Coronary artery (tissue), 2 donors: ENCODE measurements at regions not wholly inside any gene's neighbourhood (a gene's known extent, or its start where the extent isn't known, plus 50 kb on each side); places are given as distances from the start of the nearest gene placed in this dataset.

Experiments
- DNase-seq: peaks from one replicate; pipeline ENCODE4 v3.0.0-alpha.2; 2017; ENCODE audit warnings: low spot score
- H3K27ac ChIP-seq, 2 donors: fragments of 200-600 bp; sonication (generic); one replicate each; pipeline ENCODE4 v1.5.1; 2016 to 2019
- H3K4me3 ChIP-seq: fragments of 200-600 bp; sonication (generic); 2 replicates; pipeline ENCODE4 v1.5.1; 2016; ENCODE audit warnings: mild to moderate bottlenecking, moderate library complexity
- TF ChIP-seq, protein P1 (sequence below): fragments of 200-600 bp; sonication (generic); IDR thresholded peaks from one replicate; pipeline ENCODE4 v1.5.1; 2019; ENCODE audit warnings: antibody characterized with exemption

DNA sequence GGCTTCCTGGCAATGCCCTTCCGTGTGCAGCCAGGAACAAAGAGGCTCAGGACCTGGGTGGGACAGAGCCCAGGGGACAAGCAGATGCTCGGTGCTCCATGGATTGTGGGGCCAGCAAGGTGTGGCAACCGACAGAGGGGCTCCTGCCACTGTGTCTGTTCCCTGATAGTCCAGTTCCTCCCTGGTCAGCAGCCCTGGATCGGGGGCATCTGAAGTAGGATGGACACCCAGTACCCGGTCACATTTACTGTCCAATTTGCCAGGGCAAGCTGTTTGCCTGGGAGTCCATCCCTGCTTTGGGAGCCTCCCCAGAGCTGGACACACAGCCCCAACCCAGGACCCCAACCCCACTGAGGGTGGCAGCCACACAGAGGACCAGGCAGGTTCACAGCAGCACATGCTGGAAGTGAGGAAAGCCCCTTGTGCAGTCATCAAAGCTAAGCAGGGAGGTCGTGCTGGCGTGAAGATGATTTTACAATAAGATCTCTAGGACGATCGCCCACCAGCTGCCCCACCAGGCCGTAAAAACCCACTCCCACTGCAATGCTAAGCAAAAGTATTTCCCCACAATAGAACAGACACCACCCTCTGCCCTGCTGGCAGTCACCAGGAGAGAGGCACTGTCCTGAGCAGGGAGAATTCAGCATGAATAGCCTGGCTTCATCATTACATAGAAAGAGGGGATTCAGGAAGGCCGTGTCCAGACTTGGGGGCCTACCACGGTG, 141.7 kb downstream of the NDUFA10 start:
- TF ChIP-seq, protein P1, sequence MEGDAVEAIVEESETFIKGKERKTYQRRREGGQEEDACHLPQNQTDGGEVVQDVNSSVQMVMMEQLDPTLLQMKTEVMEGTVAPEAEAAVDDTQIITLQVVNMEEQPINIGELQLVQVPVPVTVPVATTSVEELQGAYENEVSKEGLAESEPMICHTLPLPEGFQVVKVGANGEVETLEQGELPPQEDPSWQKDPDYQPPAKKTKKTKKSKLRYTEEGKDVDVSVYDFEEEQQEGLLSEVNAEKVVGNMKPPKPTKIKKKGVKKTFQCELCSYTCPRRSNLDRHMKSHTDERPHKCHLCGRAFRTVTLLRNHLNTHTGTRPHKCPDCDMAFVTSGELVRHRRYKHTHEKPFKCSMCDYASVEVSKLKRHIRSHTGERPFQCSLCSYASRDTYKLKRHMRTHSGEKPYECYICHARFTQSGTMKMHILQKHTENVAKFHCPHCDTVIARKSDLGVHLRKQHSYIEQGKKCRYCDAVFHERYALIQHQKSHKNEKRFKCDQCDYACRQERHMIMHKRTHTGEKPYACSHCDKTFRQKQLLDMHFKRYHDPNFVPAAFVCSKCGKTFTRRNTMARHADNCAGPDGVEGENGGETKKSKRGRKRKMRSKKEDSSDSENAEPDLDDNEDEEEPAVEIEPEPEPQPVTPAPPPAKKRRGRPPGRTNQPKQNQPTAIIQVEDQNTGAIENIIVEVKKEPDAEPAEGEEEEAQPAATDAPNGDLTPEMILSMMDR = no peak
- Histone ChIP-seq H3K4me3 (no peak overlapping the region), H3K27ac (no peak overlapping the region)
- peak; percentile 52 for DNase-seq

DNA sequence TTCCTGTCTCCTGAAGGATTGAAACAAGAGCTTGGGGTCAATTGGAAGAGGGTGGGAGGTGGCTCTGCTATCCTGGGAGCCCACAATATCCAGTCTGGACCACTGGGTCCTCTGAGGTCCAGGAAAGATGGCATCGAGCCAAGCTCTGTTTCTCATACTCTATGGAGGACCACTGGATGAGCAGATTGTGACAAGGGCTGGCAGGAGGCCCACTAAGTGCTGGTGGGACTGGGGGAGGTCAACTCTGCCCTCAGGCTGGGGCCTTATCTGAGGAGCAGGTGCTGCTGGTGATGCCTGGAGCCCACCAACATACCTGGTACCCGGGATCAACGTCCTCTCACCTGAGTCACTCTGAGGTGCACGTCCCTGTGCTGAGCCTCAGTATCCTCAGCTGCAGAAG, 142.4 kb downstream of the NDUFA10 start:
- DNase-seq = peak; percentile 66
- TF ChIP-seq, protein P1 = no peak
- Histone ChIP-seq H3K27ac (no peak overlapping the region), H3K4me3 (no peak overlapping the region)

DNA sequence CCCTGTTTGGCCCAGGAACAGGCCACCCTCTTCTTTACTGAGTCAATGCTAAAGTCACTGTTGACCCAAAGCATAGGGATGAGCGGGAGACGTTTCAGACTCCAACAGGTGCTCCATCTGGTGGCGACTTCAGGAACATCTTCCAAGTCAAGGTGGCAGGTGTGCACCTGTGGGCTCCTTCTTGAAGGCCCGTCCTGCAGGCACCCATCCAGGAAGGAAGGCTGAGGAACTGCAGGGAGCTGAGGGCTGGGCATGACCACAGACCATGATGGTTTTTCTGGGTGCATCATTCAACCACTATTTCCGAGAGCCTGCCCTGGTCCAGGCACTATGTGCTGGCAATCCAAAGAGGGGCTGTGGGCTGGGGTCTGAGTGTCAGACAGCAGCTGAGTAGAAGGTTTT, 142.8 kb downstream of the NDUFA10 start:
- Histone ChIP-seq H3K27ac (peak overlapping the region in 1 of 2 donors; percentile 68), H3K4me3 (no peak overlapping the region)
- TF ChIP-seq, protein P1 = no peak
- peak; percentile 69 for DNase-seq

DNA sequence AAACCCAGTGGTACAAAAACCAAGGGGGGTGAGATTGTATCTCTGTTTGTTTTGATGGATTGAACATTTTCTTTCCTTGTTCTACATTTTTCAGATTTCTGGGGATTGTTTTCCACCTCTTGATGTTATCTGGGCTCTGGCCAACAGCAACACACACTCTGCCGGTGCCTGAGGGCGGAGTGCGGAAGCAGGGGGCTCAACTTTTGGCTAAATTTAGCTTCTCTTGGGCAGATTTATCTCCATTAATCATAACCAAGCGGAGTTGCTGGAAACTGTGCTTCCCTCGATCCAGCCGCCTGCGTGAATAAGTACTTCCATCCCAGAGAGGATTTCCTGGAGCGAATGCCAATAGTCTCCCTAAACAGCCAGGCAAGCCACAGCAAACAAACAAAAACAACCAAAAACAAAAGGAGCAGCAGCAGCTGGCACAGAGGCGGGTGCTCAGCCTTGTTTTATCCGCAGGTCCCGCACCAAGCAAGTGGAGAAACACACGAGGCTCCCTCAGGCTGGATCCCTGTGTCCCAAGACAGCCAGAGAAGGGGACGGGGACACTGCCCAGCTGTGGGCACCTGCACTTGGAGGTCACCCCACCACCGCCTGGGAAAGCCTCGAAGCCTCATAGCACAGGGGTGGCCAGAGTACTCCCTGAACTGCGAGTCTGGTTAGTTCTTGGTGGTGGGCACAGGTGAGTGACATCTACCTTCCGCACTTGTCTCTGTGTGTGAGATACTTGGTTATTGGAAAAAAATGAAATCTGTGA, 143.4 kb downstream of the NDUFA10 start:
- DNase-seq = peak; percentile 68
- no peak overlapping the region for H3K4me3 ChIP-seq
- H3K27ac ChIP-seq = peak overlapping the region in 1 of 2 donors; percentile 68
- TF ChIP-seq, protein P1 = no peak

DNA sequence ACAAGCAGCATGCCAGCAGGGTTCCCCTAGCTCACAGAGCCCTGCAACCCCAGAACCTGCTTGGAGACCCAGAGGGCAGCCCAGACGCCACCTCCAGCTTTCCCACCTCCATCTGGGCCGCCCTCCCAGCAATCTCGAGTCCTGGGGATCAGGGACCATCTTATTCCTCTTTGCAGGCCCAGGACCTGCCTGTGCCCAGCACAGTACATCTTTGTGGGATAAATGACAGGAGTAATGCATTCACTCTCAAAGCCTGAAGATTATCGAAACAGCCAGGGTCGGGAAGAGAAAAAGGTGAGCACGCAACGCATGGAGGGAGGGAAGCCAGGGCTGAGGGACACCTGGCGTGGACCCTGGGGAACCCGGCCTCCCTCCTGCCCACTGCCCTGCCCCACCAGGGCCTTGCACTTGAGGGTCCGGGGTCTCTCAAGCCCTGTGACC, 144.1 kb downstream of the NDUFA10 start:
- Histone ChIP-seq H3K27ac (peak overlapping the region in 1 of 2 donors; percentile 20), H3K4me3 (no peak overlapping the region)
- peak; percentile 36 for DNase-seq
- TF ChIP-seq, protein P1 = no peak

DNA sequence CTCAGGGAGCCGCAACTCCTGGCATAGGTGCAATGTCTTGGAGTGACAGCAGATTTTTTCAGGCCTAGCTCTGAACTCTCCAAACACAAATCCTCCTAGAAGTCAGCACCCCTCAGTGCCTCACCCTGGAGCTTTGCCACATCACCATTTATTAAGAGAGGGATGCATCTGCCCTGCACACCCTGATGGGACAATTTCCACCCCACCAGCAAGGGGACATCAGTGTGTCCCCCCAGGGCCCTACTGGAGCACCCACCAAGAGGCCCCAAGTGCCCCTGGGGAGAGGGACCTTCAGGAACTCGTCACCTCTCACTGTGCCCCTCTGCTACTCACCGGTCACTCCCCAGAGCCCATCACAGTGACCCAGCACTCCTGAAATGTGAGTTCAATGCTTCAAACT, 144.7 kb downstream of the NDUFA10 start:
- H3K27ac ChIP-seq = no peak overlapping the region
- no peak overlapping the region for H3K4me3 ChIP-seq
- TF ChIP-seq, protein P1 = no peak
- DNase-seq = peak; percentile 62
